WI38 (cell line): ENCODE measurements at regions not wholly inside any gene's neighbourhood (a gene's known extent, or its start where the extent isn't known, plus 50 kb on each side); places are given as distances from the start of the nearest gene placed in this dataset.

Experiments used
- H3K4me3 ChIP-seq: 2 replicates; pipeline ENCODE4 v1.5.1; 2011; ENCODE audit warnings: low read depth, mild to moderate bottlenecking, control low read depth, low read length
- CTCF ChIP-seq: IDR thresholded peaks from 2 replicates; pipeline ENCODE4 v1.5.1; 2012; ENCODE audit warnings: low read depth, mild to moderate bottlenecking, control low read depth, low read length

DNA sequence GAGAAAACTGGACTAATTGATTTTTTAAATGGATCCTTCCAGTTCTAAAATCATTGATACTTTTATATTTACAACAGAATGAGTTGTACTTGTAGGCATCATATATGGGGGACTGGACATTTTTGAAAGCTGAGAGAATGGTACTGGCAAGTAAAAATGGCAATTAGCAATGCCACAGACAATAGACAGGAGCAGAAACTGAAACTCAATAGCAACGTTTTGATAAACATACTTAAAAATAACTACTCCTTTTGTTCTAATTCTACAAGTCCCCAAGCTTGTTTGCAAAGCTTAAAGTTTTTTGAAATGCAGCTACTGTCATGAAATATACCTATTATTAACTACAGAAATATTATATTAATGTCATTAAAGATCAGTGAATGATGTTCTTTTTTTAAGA is 52.8 kb upstream of the FBXL7 start:
- TF ChIP-seq CTCF = no peak
- H3K4me3 ChIP-seq = no peak overlapping the region

DNA sequence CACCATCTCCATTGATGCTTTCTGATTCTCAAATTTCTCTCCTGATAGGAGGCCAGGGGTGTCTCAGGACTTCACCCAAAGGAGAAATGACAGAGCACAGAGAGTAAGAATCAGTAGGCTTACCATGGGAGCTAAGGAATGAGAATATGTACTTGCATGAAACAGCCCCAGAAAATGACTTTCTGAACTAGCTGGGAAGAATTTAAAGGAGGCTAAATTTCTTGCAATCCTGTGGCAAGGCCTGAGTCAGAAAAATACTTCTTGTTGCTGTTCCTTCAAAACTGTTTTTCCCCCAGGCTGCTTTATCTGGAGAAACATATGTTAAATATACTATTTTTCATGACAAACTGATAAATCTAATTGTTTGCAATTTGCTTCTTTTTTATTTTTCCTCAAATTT is 53.4 kb upstream of the FBXL7 start:
- TF ChIP-seq CTCF = no peak
- H3K4me3 ChIP-seq = no peak overlapping the region

DNA sequence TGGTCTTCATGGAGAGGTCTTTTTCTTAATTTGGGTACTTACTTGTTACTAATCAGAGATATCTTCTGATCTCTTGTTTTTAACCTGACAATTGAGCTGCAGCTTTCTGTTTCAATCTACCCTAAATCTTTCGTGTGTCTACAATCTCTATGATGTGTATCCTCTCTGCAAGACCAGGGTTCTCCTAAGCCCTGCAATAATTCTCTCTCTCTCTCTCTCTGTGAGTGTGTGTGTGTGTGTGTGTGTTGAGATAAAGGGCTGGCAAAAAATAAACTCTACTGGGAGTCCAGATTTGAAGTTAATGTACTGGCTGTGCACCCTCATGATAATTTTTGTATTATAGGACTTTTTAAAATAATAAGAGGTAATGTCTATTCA is 57.8 kb upstream of the FBXL7 start:
- H3K4me3 ChIP-seq = no peak overlapping the region
- no peak for TF ChIP-seq CTCF

DNA sequence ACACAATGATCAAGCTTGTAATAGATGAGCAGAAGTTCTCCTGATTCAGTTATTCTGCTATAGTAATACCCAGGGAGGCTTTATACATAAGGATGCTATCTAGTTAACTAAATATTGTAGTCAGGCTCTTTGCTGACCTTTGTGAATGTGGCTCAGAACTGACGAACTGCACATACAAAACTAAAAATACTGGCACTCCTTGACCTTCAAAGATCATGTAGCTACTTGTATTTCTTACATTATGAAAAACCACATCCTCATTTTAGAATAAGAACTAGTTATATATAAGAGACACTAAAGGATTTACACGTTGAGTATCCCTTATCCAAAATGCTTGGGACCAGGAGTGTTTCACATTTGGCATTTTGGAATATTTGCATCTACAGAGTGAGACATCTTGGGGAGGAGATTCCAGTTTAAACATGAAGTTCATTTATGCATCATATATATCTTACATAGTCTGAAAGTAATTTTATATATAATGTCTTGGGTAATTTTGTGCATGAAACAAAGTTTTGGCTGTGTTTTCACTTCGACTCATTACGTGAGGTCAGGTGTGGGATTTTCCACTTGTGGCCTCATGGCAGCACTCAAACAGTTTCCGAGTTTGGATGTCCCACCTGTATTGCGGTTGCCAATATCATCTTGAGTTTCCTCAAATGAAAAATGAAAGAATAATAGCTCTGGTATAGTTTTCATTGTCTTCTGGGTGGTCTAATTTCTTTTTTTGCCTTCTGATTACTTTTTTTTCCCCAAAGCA is 58.4 kb upstream of the FBXL7 start:
- TF ChIP-seq CTCF = no peak
- no peak overlapping the region for H3K4me3 ChIP-seq

GRCh38 chr5:15440434-15440833 is 59.5 kb upstream of the FBXL7 start:
- no peak overlapping the region for H3K4me3 ChIP-seq
- no peak for TF ChIP-seq CTCF

- H3K4me3 ChIP-seq = no peak overlapping the region
- TF ChIP-seq CTCF = no peak
Observed at GRCh38 chr5:15439801-15440200, 60.2 kb upstream of the FBXL7 start.

- H3K4me3 ChIP-seq = no peak overlapping the region
- TF ChIP-seq CTCF = no peak
Observed at GRCh38 chr5:15433709-15434108, 66.3 kb upstream of the FBXL7 start.
